Liver (tissue), 7 donors: ENCODE measurements at regions not wholly inside any gene's neighbourhood (a gene's known extent, or its start where the extent isn't known, plus 50 kb on each side); places are given as distances from the start of the nearest gene placed in this dataset.

ENCODE experiments used
- DNase-seq: peaks from one replicate; pipeline ENCODE4 v3.0.0-alpha.2; 2017; ENCODE audit warnings: low spot score
- H3K27ac ChIP-seq, 2 donors: one replicate each; pipeline ENCODE4 v1.7.0; 2013; ENCODE audit warnings: inconsistent platforms in 2 of 2, low read length in 2 of 2, control low read depth in 1 of 2, low read depth in 1 of 2, mild to moderate bottlenecking in 1 of 2
- H3K27me3 ChIP-seq, 4 donors: one replicate each; pipeline versions ENCODE4 v1.6.1 to v1.7.0; 2013; ENCODE audit warnings: low read length in 3 of 4, inconsistent platforms in 1 of 4, mild to moderate bottlenecking in 1 of 4, moderate library complexity in 1 of 4; ENCODE audit not compliant: control insufficient read depth in 4 of 4, insufficient read depth in 4 of 4
- H3K36me3 ChIP-seq, 4 donors: one replicate each; pipeline versions ENCODE4 v1.6.1 to v1.7.0; 2013; ENCODE audit warnings: low read length in 3 of 4, mild to moderate bottlenecking in 3 of 4, low read depth in 1 of 4, moderate library complexity in 1 of 4; ENCODE audit not compliant: control insufficient read depth in 4 of 4, insufficient read depth in 3 of 4
- H3K4me1 ChIP-seq, 4 donors: one replicate each; pipeline versions ENCODE4 v1.6.1 to v1.7.0; 2013; ENCODE audit warnings: low read length in 3 of 4, mild to moderate bottlenecking in 3 of 4, moderate library complexity in 1 of 4; ENCODE audit not compliant: control insufficient read depth in 4 of 4, insufficient read depth in 4 of 4
- H3K4me3 ChIP-seq, 3 donors: one replicate each; pipeline versions ENCODE4 v1.6.1 to v1.7.0; 2013; ENCODE audit warnings: low read length in 3 of 3, control low read depth in 1 of 3, low read depth in 1 of 3, mild to moderate bottlenecking in 1 of 3
- H3K9ac ChIP-seq, 2 donors: one replicate each; pipeline ENCODE4 v1.7.0; 2013; ENCODE audit warnings: low read length in 2 of 2, mild to moderate bottlenecking in 2 of 2, moderate library complexity in 2 of 2, control low read depth in 1 of 2, low read depth in 1 of 2
- H3K9me3 ChIP-seq, 4 donors: one replicate each; pipeline versions ENCODE4 v1.6.1 to v1.7.0; 2013; ENCODE audit warnings: low read length in 3 of 4; ENCODE audit not compliant: control insufficient read depth in 4 of 4
- EGR1 ChIP-seq, 2 donors: IDR thresholded peaks; 2 replicates each; pipeline ENCODE4 v1.6.1; 2016 to 2018; ENCODE audit warnings: antibody characterized with exemption in 2 of 2, low read depth in 2 of 2
- FOXA2 ChIP-seq: IDR thresholded peaks from 2 replicates; pipeline ENCODE4 v1.6.1; 2016; ENCODE audit warnings: antibody characterized with exemption
- GABPA ChIP-seq, 2 donors: IDR thresholded peaks in 1 of 2; conservative IDR thresholded peaks in 1 of 2; 2 replicates each; pipeline ENCODE4 v1.6.1; 2016; ENCODE audit warnings: antibody characterized with exemption in 2 of 2, mild to moderate bottlenecking in 1 of 2, moderate library complexity in 1 of 2
- HNF4A ChIP-seq, 2 donors: conservative IDR thresholded peaks; 2 replicates each; pipeline ENCODE4 v1.6.1; 2016; ENCODE audit warnings: antibody characterized with exemption in 2 of 2, mild to moderate bottlenecking in 2 of 2
- HNF4G ChIP-seq: IDR thresholded peaks from 2 replicates; pipeline ENCODE4 v1.6.1; 2016; ENCODE audit warnings: antibody characterized with exemption
- JUND ChIP-seq, 2 donors: IDR thresholded peaks; 2 replicates each; pipeline ENCODE4 v1.6.1; 2016; ENCODE audit warnings: antibody characterized with exemption in 2 of 2
- NR2F2 ChIP-seq: IDR thresholded peaks from 2 replicates; pipeline ENCODE4 v1.6.1; 2016; ENCODE audit warnings: antibody characterized with exemption
- RAD21 ChIP-seq, 2 donors: IDR thresholded peaks; 2 replicates each; pipeline ENCODE4 v1.6.1; 2016; ENCODE audit warnings: antibody characterized with exemption in 2 of 2, mild to moderate bottlenecking in 2 of 2
- RXRA ChIP-seq, 2 donors: IDR thresholded peaks; 2 replicates each; pipeline ENCODE4 v1.6.1; 2017 to 2018; ENCODE audit warnings: antibody characterized with exemption in 2 of 2, mild to moderate bottlenecking in 1 of 2
- SP1 ChIP-seq: IDR thresholded peaks from 2 replicates; pipeline ENCODE4 v1.6.1; 2018; ENCODE audit warnings: antibody characterized with exemption, mild to moderate bottlenecking
- TAF1 ChIP-seq: conservative IDR thresholded peaks from 2 replicates; pipeline ENCODE4 v1.6.1; 2016; ENCODE audit warnings: antibody characterized with exemption, mild to moderate bottlenecking
- YY1 ChIP-seq: IDR thresholded peaks from 2 replicates; pipeline ENCODE4 v1.6.1; 2016; ENCODE audit warnings: antibody characterized with exemption, mild to moderate bottlenecking
- WGBS: extraction: QIAGEN DNeasy Blood & Tissue Kit; methylation state at CpG from one replicate; pipeline ENCODE4 v1.1.7; 2013; 5-methylcytosine and 5-hydroxymethylcytosine counted together
- TF ChIP-seq, protein P1 (sequence below): IDR thresholded peaks from 2 replicates; pipeline ENCODE4 v1.6.1; 2016; ENCODE audit warnings: antibody characterized with exemption
- TF ChIP-seq, protein P2 (sequence below): IDR thresholded peaks from 2 replicates; pipeline ENCODE4 v1.6.1; 2016; ENCODE audit warnings: antibody characterized with exemption, mild to moderate bottlenecking
- TF ChIP-seq, protein P3 (sequence below): IDR thresholded peaks from 2 replicates; pipeline ENCODE4 v1.6.1; 2016; ENCODE audit warnings: antibody characterized with exemption
- TF ChIP-seq, protein P4 (sequence below): IDR thresholded peaks from 2 replicates; pipeline ENCODE4 v1.6.1; 2016; ENCODE audit warnings: antibody characterized with exemption
- donor health status: healthy.
- donor health status: healthy.
- donor health status: healthy.
- donor health status: healthy.

DNA sequence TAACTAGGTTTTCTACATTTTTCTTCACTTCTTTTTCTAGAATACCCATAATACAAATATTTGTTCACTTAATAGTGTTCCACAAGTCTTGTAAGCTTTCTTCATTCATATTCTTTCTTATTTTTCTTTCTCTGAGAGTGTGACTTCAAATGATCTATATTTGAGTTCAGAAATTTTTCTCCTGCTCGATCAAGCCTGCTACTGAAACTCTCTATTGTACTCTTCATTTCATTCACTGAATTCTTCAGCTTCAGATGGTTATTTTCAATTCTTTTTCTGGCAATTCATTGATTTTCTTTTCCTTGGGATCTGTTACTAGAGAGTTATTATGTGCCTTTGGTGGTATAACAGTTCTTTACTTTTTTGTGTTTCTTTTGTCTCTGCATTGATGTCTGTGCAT, 82.5 kb upstream of the CAMK1G start:
- no peak overlapping the region for H3K4me3 ChIP-seq
- peaks cover 0 to 7% (median 0%) of the 10 kb centered on the region in 4 donors for H3K27me3 ChIP-seq
- no peak overlapping the region for H3K27ac ChIP-seq
- TF ChIP-seq, protein P1, sequence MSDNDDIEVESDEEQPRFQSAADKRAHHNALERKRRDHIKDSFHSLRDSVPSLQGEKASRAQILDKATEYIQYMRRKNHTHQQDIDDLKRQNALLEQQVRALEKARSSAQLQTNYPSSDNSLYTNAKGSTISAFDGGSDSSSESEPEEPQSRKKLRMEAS, result no peak
- TF ChIP-seq, protein P2, sequence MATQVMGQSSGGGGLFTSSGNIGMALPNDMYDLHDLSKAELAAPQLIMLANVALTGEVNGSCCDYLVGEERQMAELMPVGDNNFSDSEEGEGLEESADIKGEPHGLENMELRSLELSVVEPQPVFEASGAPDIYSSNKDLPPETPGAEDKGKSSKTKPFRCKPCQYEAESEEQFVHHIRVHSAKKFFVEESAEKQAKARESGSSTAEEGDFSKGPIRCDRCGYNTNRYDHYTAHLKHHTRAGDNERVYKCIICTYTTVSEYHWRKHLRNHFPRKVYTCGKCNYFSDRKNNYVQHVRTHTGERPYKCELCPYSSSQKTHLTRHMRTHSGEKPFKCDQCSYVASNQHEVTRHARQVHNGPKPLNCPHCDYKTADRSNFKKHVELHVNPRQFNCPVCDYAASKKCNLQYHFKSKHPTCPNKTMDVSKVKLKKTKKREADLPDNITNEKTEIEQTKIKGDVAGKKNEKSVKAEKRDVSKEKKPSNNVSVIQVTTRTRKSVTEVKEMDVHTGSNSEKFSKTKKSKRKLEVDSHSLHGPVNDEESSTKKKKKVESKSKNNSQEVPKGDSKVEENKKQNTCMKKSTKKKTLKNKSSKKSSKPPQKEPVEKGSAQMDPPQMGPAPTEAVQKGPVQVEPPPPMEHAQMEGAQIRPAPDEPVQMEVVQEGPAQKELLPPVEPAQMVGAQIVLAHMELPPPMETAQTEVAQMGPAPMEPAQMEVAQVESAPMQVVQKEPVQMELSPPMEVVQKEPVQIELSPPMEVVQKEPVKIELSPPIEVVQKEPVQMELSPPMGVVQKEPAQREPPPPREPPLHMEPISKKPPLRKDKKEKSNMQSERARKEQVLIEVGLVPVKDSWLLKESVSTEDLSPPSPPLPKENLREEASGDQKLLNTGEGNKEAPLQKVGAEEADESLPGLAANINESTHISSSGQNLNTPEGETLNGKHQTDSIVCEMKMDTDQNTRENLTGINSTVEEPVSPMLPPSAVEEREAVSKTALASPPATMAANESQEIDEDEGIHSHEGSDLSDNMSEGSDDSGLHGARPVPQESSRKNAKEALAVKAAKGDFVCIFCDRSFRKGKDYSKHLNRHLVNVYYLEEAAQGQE, result no peak
- TF ChIP-seq GABPA (IDR thresholded peaks at IDR 0.05 in 1 of 2, conservative IDR thresholded peaks at IDR 0.05 in 1 of 2), result no peak
- TF ChIP-seq RAD21 (IDR thresholded peaks at IDR 0.05), result no peak
- TF ChIP-seq TAF1, result no peak
- TF ChIP-seq, protein P3, sequence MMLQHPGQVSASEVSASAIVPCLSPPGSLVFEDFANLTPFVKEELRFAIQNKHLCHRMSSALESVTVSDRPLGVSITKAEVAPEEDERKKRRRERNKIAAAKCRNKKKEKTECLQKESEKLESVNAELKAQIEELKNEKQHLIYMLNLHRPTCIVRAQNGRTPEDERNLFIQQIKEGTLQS, result no peak
- TF ChIP-seq YY1, result no peak
- H3K9me3 ChIP-seq, result no peaks in the 10 kb centered on the region
- no peaks in the 10 kb centered on the region for H3K4me1 ChIP-seq
- DNase-seq, result no peak
- no peak overlapping the region for H3K9ac ChIP-seq
- no peaks in the 10 kb centered on the region for H3K36me3 ChIP-seq
- 78% methylated on average over 1 of the region's 1 CpG for WGBS

DNA sequence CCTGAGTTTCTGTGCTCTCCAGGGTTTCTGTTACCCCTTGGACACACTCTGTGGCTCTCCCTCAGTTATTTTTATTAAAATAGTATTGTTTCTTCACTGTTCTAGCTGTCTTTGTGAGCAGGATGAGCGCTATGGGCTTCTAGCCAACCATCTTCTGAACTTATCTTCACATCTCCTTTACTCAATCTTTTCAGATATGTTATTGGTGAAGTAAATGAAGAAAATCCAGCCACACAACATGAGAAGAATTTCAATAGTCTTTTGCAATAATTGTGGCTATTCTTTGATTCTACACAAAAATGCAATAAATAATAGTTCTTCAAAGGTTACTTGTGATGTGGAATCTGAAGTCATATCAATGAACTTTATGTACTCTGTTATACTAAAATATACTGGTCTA, 80.3 kb upstream of the CAMK1G start:
- H3K27ac ChIP-seq, result no peak overlapping the region
- no peaks in the 10 kb centered on the region for H3K4me1 ChIP-seq
- no peak overlapping the region for H3K4me3 ChIP-seq
- no peaks in the 10 kb centered on the region for H3K36me3 ChIP-seq
- DNase-seq, result no peak
- no peak overlapping the region for H3K9ac ChIP-seq
- H3K9me3 ChIP-seq, result no peaks in the 10 kb centered on the region
- TF ChIP-seq GABPA (IDR thresholded peaks at IDR 0.05 in 1 of 2, conservative IDR thresholded peaks at IDR 0.05 in 1 of 2) (no peak), EGR1 (IDR thresholded peaks at IDR 0.05; ENCODE audit: low read depth in 2 of 2) (no peak), NR2F2 (no peak), RAD21 (IDR thresholded peaks at IDR 0.05) (no peak), YY1 (no peak), FOXA2 (no peak), HNF4G (no peak), SP1 (no peak), RXRA (IDR thresholded peaks at IDR 0.05) (no peak), HNF4A (conservative IDR thresholded peaks at IDR 0.05) (no peak), TAF1 (no peak), JUND (IDR thresholded peaks at IDR 0.05) (no peak)
- TF ChIP-seq, protein P3, result no peak
- TF ChIP-seq, protein P1, result no peak
- TF ChIP-seq, protein P2, result no peak
- TF ChIP-seq, protein P4, sequence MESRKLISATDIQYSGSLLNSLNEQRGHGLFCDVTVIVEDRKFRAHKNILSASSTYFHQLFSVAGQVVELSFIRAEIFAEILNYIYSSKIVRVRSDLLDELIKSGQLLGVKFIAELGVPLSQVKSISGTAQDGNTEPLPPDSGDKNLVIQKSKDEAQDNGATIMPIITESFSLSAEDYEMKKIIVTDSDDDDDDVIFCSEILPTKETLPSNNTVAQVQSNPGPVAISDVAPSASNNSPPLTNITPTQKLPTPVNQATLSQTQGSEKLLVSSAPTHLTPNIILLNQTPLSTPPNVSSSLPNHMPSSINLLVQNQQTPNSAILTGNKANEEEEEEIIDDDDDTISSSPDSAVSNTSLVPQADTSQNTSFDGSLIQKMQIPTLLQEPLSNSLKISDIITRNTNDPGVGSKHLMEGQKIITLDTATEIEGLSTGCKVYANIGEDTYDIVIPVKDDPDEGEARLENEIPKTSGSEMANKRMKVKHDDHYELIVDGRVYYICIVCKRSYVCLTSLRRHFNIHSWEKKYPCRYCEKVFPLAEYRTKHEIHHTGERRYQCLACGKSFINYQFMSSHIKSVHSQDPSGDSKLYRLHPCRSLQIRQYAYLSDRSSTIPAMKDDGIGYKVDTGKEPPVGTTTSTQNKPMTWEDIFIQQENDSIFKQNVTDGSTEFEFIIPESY, result no peak
- peaks cover 0 to 7% (median 0%) of the 10 kb centered on the region in 4 donors for H3K27me3 ChIP-seq
- 91% methylated on average over 1 of the region's 1 CpG for WGBS
